HG03175 (cell line): ENCODE measurements at regions not wholly inside any gene's neighbourhood (a gene's known extent, or its start where the extent isn't known, plus 50 kb on each side); places are given as distances from the start of the nearest gene placed in this dataset.
"Not testable (repeated sequence)": the region's sequence is repeated elsewhere in the genome, so short reads cannot be mapped to it uniquely, and the experiment has no call there.

ENCODE experiments used
- ATAC-seq: cut with Tn5 transposase; IDR thresholded peaks from one replicate; pipeline ENCODE4 v1.9.1; 2021; ENCODE audit warnings: mild to moderate bottlenecking, moderate library complexity; ENCODE audit not compliant: unreplicated experiment

DNA sequence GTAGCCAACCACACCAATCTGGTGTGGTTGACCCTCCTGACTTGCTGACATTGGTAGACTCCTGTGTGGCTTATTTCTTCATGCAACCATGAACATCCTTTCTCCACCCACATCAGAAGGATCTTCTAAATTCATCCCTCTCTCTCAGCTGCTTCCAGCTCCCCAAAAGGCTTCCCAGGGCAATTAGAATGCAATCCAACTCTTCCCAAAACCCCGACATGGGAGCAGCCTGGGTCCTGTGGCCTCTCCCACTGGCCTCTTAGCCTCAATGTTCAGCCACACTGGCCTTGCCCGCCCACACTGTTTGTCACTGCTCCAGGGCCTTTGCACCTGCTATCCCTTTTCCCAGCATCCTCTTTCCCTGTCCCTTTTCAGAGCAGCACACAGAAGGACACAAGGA, 199.8 kb upstream of the SGCG start:
- no peak for ATAC-seq

DNA sequence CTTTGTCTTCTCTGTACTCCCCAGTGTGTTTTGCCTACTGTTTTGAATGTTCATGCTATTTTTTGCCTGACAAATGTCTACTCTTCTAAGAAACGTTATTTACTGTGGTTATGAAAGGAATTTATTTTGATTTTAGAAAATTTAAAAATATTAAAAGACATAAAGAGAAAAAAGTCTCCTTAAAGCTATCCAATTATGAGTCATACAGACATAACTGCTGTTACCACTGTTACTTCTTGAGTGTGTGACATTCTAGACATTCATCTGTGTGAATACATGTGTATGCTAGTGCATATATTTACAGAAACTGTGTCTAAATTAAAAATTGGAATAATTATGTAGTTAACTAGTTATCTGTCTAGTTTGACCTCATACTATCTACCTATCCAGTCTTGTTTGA, 187.6 kb upstream of the SGCG start:
- ATAC-seq, result no peak

DNA sequence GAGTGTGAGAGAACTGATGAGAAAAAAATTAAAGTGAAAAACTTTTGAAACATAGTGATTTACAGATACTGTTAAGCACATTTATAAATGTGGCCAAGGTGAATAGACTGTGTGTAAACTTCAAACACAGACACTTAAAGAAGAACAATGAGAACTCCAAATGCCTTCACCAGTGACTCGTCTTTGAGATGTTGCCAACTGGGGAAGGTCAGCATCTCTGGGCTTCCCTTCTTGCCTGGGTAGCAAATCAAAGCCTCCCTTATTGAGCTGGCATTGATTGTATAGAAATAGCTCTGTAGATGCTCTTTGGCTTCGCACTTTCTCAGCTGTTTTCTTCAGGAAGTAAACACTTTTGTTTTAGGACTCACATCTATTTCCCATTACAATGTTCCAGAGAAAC, 177.3 kb upstream of the SGCG start:
- ATAC-seq, result no peak

DNA sequence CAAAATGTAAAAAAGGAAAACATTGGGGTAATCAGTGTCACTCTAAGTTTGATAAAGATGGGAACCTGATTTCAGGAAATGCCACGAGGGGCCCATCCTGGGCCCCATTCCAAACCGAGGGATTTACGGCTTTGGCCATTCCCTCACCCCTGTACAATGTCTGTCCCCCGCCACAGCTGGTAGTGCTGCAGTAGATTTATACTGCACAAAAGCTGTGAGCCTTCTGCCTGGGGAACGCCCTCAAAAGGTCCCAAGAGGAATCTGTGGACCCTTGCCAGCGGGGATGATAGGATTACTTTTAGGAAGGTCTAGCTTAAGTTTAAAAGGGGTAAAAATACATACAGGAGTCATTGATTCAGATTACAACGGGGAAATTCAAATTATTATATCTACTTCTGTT, 173.4 kb upstream of the SGCG start:
- ATAC-seq, result no peak

DNA sequence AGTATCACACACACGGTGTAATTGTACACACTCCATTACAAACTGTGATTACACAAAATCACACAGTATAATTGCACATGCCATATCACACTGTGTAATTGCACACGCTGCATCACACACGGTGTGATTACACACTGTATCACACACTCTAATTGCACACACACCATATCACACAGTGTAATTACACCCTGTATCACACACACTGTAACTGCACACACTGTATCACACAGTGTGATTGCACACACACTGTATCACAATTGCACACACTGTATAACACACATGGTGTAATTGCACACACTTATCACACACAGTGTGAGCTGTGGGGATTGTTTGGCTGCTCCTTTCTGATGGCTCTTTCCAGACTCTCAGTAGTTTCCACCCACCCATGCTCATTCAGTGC, 162.6 kb upstream of the SGCG start:
- no peak for ATAC-seq

DNA sequence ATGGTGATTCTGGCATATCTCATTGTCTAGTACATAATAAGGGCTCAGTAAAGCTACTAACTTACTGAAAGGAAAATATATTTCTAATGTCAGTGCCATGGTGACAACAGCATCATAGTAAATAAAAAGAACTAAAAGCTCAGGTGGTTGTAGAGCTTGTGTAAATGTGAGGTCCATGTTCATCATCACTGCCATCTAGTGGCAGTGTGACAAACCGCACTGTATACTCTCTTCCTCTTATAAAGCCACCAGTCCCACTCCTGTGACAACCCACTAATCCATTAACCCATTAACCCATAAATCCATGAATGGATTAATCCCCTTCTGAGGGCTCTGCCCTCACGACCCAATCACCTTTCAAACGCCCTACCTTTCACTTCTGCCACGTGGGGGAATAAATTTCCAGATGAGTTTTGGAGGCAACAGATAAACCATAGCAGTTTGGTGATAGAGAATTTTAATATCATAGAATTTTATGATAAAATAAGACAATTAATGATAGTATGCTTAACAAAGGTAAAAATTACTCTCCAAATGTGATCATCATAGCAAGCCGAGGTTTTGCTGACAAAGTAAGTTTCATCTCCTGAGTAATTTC, 160.4 kb upstream of the SGCG start:
- ATAC-seq, result peak; percentile 97

DNA sequence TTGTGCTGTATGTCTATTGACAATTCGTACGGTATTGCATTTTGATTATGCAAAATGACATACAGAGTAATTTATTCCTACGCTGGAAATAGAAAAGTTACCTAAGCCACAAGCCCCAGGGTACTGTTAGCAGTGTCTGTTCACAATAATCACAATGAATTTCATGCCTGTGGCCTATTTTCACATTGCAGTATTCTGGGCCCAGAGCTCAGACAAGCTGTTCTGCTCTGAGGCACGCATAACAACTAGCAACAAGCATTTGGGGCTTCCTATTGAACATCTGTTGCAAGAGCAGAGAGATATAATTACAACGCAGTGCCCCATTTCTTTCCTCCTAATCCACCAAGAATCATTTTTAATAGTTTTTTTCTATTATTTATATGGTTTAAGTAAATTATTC, 158.9 kb upstream of the SGCG start:
- ATAC-seq, result no peak

DNA sequence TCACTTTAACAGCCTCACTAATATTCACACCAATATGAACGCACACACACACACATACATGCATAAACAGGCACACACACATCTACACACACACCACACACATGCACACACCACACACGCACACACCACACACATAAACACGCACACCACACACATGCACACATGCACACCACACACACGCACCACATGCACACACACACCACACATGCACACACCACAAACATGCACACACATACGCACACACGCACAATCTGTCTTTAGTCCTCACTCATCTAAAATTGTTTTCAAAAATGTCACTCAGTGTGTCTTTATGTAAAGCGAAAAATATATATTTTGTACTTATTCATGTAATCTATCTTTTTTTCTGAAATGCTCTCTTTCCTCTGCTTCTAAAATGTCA, 158.1 kb upstream of the SGCG start:
- no peak for ATAC-seq

DNA sequence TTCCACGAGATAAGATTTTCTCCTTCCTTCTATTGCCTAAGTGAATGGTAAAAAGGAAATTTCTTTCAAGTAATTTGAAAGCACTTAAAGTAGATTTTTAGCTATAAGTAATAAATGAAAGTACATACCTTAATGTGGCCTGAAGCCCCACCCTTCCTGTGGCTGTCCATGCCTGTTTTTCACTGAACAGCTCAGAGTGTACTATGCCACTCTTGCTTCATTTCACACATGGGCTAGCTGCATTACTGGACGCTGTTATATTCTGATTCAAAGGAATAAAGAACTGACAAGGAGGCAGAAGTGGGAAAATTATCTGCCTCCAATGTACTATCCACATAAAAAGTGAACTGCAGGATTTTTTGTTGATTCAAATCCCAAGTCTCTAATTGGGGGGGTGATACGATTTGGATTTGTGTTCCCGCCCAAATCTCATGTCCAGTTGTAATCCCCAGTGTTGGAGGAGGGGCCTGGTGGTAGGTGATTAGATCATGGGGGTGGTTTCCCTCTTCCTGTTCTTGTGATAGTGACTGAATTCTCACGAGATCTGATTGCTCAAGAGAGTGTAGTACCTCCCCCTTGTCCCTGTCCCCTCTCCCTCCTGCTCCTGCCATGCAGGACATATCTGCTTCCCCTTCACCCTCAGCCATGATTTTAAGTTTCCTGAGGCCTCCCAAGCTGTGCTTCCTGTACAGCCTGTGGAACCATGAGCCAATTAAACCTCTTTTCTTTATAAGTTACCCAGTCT, 154.7 kb upstream of the SGCG start:
- ATAC-seq, result no peak

DNA sequence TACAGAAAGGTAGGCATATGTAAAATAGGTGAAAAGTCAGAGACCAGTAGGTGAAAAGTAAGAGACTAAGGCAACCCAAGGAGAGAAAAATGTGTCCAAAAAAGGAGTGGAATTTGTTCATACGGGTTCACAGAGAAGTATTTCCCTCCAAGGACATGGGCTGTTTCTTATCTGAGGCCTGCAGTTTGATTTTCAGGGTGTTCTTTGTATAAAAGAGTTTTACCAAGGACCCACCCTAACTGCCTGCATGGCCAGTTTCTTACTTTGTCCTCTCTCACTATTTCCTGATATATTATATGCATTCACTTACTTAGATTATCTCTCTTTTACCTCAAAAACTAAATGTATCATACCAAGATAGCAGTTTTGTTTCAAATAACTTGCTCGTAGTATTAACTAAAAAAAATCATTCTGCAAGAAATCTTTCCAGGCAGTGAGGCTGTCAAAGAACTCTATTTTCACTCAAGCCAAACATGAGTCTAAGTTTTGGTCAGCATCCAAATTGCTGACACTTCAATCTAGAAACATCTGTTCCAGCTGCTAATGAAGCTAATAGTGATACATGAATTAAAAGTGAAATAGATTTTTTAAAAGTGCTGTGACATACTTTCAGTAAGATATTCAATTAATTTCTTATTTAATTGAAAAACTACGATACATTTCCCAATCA, 141.4 kb upstream of the SGCG start:
- ATAC-seq, result no peak

DNA sequence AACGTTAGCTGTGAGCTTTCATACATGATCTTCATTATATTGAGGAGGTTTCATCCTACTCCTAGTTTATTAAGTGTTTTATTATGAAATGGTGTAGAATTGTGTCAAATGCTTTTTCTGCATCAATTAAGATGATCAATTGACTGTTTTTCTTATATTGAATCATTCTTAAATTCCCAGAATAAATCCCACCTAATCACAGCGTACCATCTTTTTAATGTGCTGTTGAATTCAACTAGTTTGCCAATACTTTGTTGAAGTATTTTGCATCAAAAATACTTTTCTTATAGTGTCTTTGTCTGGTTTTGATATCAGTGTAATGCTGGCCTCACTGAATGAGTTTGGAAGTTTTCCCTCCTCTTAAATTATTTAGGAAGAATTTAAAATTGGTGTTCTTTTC, 138.6 kb upstream of the SGCG start:
- ATAC-seq, result no peak

DNA sequence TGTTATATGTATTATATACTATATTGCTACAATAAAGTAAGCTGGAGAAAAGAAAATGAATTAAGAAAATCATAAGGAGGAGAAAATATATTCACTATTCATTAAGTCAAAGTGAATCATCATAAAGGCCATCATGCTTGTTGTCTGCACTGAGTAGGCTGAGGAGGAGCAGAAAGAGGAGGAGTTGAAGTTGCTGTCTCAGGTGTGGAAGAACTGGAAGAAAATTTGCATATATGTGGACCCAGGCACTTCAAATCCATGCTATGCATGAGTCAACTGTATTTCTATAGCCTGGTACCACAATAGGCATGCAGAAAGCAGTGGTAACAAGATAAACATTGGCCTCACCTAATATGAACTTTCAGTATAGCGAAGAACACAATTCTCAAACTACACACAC, 135.9 kb upstream of the SGCG start:
- no peak for ATAC-seq

DNA sequence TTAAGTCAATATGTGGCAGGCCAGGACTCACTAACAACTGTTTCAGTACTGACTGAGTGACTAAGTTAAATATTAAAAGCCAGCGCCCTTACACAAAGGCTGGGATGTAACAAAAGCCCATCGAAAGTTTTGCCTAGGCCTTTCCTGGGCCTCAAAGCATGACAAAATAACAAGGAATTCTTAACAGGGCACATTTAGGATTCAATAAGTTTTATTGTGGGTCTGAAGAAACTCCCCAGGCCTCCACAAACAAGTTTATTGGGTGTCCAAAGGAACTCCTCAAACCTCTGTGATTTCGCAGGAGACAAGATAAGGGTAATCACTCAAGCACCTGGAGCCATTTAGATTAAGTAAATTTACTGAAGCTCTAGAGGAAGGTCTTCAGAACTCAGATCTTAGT, 130.7 kb upstream of the SGCG start:
- no peak for ATAC-seq

DNA sequence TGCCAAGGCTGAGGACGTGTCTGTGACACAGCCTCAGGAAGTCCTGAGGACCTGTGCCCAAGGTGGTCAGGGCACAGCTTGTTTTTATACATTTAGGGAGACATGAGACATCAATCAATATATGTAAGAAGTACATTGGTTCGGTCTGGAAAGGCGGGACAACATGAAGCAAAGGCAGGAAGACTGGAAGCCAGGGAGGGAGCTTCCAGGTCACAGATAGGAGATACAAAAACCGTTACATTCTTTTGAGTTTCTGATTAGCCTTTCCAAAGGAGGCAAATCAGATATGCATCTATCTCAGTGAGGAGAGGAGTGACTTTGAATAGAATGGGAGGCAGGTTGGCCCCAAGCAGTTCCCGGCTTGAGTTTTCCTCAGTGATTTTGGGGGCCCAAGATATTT, 127.1 kb upstream of the SGCG start:
- ATAC-seq, result not testable (repeated sequence)

DNA sequence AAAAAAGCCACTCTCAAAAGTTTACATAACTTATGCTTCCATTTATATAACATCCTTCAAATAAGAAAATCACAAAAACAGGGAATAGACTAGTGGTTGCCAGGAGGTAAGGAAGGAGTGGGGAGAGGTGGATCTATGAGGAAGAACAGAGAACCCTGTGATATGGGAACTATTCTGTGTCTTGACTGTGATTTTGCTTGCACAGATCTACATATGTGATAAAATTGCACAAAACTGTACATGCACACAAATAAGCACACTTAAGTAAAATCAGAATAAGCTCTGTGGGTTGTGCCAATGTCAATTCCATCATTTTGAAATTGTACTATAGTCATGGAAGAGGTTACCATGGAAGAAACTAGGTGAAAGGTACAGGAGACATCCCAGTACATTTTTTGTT, 121.6 kb upstream of the SGCG start:
- ATAC-seq, result no peak

DNA sequence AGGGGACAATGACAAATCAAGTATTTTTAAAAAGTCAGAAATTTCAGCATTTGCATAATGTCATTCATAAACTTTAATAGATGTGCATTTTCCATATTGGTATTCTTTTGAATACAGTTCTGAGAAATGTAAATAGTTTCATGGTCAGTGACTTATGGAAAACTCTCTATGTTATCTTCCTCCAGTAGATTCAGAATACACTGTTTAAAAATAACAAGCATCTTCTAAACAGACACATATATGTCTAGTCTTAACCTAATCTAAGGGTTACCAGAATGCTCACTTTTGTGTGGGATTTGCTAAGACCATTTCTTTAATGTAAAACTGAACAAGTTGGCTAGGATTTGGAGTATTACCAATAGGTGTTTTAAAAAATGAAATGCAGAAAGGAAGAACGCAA, 119.8 kb upstream of the SGCG start:
- no peak for ATAC-seq

DNA sequence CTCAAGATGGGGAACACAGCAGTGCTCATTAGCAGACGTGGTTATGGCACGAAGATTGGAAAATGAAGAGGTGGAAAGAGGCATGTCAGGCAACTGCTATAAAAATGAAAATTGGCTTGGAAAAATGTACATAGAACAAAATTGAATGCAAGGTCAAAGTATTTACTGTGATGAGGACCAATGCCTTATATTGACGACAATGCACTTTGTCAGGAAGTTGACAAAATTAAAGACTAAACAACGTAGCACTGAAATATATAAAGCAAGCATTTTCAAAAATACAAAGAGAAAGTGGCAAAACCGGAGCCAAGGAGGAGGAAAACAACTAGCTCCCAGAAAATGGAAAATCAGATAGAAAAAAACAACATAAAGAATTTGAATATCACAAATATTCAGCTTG, 113.7 kb upstream of the SGCG start:
- ATAC-seq, result no peak

DNA sequence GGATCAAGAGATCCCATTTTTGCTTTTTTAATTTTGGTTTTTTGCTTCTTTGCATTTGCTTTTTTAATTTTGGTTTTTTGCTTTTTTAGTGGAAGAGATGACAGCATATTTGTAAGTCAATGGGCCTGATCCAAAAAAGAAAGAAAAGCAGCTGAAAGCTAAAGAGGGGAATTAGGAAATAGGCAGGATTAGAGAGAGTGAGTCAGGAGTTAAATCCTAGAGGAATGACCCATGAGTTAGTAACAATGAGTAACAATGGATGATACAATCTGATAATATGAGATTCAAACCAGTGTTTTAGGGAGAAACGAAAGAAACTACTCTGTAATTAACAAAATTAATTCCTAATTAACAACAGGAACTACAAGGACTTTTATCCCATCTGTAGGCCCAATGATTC, 111.2 kb upstream of the SGCG start:
- no peak for ATAC-seq

DNA sequence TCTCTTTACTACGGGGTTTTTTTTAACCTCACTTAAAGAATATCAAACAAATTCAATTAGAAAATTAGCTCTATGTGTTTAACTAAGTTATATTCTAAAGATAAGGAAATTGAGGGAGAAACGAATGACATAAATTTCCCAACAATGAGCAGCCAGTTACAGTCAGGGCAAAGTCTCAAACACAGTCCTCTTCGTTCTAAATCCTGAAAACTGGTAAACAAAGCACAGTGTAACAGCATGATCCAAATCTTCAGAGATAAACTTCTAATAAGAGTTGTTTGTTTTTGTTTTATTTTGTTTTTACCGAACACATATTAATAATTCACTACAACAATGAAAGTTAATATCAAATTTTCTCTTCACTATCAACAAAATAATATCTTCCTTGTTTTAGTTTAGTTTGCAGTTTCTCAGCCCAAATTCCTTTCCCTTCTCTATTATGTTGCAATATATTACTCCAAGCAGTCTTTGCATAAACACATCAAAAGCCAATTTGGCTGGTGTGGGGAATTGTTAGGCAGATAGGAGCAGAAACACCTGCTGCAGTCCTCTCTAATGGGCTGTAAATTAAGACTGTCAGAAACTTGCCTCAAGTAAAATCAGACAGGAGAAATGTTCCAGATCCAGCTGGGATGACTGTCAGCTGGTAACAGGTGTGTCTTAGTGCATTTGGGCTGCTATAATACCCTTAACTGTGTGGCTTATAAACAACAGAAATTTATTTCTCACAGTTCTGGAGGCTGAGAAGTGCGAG, 106.5 kb upstream of the SGCG start:
- ATAC-seq, result no peak

DNA sequence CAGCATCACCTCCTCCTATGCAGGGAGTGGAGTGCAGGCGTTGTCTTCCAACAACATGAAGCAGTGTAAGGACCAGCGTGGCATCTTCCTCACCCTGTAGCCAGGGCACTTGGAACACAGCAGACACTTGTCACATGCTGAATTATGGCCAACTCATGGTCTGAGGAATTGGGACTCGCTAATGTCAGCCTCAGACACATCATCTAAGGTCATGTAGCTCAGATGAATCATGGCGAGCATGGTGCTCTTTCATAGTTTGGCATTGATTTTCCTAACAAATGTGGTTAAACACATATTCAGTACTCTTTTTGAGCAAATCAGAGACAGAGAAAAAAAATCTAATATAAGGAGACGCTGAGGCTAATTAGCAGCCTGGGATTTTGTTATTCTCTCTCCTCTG, 99.6 kb upstream of the SGCG start:
- ATAC-seq, result no peak

DNA sequence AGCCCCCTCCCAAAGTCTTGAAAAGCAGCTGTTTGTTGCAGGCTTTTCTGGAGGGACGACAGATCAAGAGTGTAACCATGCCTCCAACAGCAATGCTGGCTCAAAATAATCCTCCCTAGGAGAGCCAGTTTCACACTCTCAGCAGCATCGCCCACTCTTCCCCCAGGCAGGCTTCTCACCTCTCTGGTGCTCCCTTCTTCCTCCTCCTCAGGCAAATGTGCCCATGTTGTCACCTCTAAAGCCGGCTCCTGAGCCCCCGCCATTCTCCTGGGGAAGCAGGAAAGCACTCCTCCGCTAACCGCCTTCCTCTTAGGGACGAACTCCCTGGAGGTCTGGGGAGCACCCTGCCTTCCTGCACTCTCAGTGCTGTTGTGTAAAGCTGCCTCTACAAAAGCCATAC, 98.9 kb upstream of the SGCG start:
- no peak for ATAC-seq
